LNCaP clone FGC (cell line): ENCODE measurements at regions not wholly inside any gene's neighbourhood (a gene's known extent, or its start where the extent isn't known, plus 50 kb on each side); places are given as distances from the start of the nearest gene placed in this dataset.

ENCODE experiments used
- DNase-seq: peaks from one replicate; pipeline ENCODE4 v3.0.0-alpha.2; 2011; ENCODE audit warnings: low read depth
- H3K4me3 ChIP-seq: 2 replicates; pipeline ENCODE4 v1.5.1; 2011; ENCODE audit warnings: mild to moderate bottlenecking, low read depth, low read length, control low read depth
- CTCF ChIP-seq: IDR thresholded peaks from 2 replicates; pipeline ENCODE4 v1.5.1; 2012; ENCODE audit warnings: mild to moderate bottlenecking; ENCODE audit not compliant: control insufficient read depth, insufficient read depth; ENCODE audit errors: extremely low read depth

- no peak for DNase-seq
- no peak overlapping the region for H3K4me3 ChIP-seq
- TF ChIP-seq CTCF, result no peak
Observed at GRCh38 chr13:111536075-111536642, 215.7 kb downstream of the TEX29 start.

- no peak overlapping the region for H3K4me3 ChIP-seq
- DNase-seq, result no peak
- TF ChIP-seq CTCF, result no peak
Observed at GRCh38 chr13:111537115-111537728, 216.8 kb downstream of the TEX29 start.

- TF ChIP-seq CTCF, result no peak
- no peak for DNase-seq
- no peak overlapping the region for H3K4me3 ChIP-seq
Observed at GRCh38 chr13:111537843-111538499, 217.5 kb downstream of the TEX29 start.

GRCh38 chr13:111539252-111539651 is 218.8 kb downstream of the TEX29 start:
- no peak for TF ChIP-seq CTCF
- no peak for DNase-seq
- no peak overlapping the region for H3K4me3 ChIP-seq

- no peak for DNase-seq
- 0 out of 2 replicates have a peak, but pooled peaks have one; percentile 5 for TF ChIP-seq CTCF
- no peak overlapping the region for H3K4me3 ChIP-seq
Observed at GRCh38 chr13:111539791-111540446, 219.5 kb downstream of the TEX29 start.

GRCh38 chr13:111540486-111540885 is 220.0 kb downstream of the TEX29 start:
- no peak overlapping the region for H3K4me3 ChIP-seq
- TF ChIP-seq CTCF, result no peak

More at GRCh38 chr13:111540486-111540885, 220.0 kb downstream of the TEX29 start:
- no peak for DNase-seq
